Choroid plexus epithelial cell (primary cell): ENCODE measurements at regions not wholly inside any gene's neighbourhood (a gene's known extent, or its start where the extent isn't known, plus 50 kb on each side); places are given as distances from the start of the nearest gene placed in this dataset.
A peak's percentile ranks its signal among the peaks of the same experiment; 100 is the strongest.
"Not testable (repeated sequence)": the region's sequence is repeated elsewhere in the genome, so short reads cannot be mapped to it uniquely, and the experiment has no call there.

Experiments used
- DNase-seq: peaks from one replicate; pipeline ENCODE4 v3.0.0-alpha.2; 2010; ENCODE audit warnings: low read depth
- H3K4me3 ChIP-seq: 2 replicates; pipeline ENCODE4 v1.5.1; 2011; ENCODE audit warnings: low read depth, mild to moderate bottlenecking, control low read depth, low read length, moderate library complexity
- CTCF ChIP-seq: conservative IDR thresholded peaks from 2 replicates; pipeline ENCODE4 v1.5.1; 2011; ENCODE audit warnings: low read depth, mild to moderate bottlenecking, control low read depth, inconsistent platforms, low read length, moderate library complexity

DNA sequence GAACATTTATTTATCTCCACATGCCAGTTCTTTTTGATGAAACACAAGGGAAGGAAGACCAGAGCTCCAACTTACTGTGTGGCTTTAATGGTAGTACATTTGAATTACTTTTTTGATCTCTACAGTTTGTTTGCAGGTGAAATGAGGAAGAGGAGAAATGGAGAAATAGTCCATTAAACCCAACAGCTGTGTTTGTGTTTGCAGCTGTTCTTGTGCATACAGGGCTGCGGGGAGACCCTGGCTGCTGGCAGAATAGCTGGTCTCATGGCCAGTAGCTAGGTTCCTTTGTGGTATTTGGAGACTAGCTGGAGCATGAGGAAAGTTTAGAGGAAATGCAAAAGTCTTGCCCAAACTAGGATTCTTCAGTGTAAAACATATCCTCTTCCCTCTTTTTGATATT lies 374.8 kb downstream of the GPAT3 start:
- DNase-seq = no peak
- no peak for TF ChIP-seq CTCF
- H3K4me3 ChIP-seq = no peak overlapping the region

DNA sequence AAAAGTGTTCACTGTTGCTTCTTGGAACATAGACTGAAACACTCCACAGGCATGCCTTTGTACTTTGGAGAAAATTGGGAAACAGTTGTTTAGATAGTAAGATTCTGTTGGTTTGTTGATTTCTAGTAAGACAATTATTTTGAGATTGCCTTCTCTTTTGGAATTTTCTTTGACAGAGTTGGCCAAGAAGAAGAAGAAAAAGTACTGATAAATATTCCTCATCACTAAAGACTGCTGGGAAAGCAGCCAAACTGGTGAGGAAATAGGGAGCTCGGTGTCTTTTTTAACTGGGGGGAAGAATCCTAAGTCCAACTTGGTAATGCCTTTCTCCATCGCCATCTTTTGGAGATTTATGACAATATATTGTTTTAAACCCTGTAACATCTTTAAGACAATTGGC lies 370.7 kb downstream of the GPAT3 start:
- H3K4me3 ChIP-seq = no peak overlapping the region
- peak; percentile 62 for DNase-seq
- no peak for TF ChIP-seq CTCF

DNA sequence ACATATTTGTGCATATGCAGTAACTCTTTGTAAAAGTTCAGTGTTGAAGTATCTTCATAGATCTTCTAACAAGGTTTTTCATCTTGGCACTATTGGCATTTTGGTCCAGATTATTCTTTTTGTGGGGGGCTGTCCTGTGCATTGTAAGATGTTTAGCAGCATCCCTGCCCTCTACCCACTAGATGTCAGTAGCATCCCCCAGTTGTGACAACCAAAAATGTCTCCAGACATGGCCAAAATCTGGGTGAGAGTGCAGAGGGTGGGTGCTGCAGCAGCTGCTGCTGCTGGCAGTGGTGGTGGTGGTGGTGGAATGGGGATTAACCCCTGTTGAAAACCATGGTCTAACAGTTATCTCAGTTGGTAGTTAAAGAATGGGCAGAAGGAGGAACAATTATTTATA lies 370.0 kb downstream of the GPAT3 start:
- no peak overlapping the region for H3K4me3 ChIP-seq
- TF ChIP-seq CTCF = peak; percentile 31
- no peak for DNase-seq

DNA sequence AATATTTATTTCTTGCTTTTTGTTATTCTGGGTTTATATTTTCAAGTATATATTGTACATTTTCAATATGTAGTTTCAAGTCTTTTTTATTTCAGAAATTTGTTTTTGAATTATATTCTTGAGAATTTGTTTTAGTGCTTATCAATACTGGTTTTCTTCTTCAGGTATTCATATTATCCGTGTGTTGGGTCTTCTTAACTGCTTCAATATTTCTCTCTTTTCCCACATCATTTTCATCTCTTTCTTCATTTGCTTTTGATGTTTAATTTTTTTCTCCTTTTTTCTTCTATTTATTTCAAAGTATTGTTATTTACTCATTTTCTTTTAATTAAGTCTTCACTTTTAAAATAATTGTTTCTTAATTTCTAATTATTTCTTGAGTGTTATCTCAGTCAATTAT lies 367.8 kb downstream of the GPAT3 start:
- not testable (repeated sequence) for DNase-seq, H3K4me3 ChIP-seq

DNA sequence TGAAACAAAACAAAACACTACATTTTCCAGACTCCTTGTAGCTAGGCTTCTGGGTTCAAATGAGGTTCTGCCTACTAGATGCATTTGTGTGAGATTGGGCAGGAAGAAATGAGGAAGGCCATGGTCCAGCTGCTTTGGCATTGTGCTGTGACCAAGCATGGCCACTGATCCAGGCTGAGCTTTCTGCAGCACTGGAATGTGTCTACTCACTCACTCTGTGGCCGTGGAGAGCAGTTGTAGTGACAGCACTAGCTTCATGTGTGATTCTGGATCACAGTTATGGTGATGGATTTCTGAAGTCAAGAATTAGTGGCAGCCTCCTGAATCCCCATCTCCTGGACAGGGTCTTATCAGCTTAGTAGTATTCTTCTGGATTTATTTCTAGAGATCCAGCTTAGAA lies 358.9 kb downstream of the GPAT3 start:
- H3K4me3 ChIP-seq = no peak overlapping the region
- DNase-seq = no peak
- TF ChIP-seq CTCF = no peak

DNA sequence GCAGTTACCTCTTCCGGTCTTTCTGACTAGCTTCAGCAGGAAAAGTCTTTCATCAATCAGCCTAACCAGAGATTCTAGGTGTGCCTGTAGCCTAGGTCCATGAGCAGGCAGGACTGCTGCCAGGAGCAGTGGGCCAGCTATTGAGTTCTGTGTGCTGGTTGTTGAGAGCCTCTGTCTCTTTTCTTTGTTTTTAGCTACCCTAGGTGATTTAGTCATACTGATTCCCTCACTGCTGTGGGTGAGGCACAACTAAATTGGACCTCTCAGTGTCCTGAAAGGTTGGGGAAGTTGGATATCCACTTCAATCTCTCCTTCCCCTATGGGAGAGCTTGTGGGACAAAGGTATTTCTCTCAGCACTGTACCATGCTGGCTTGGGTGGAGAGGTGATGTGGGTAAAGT lies 354.9 kb downstream of the GPAT3 start:
- no peak for TF ChIP-seq CTCF

GRCh38 chr4:83890231-83890630 lies 354.3 kb downstream of the GPAT3 start:
- no peak overlapping the region for H3K4me3 ChIP-seq
- DNase-seq = peak; percentile 70
- no peak for TF ChIP-seq CTCF

More for the DNA sequence above, 354.9 kb downstream of the GPAT3 start:
- peak; percentile 8 for DNase-seq
- H3K4me3 ChIP-seq = no peak overlapping the region

DNA sequence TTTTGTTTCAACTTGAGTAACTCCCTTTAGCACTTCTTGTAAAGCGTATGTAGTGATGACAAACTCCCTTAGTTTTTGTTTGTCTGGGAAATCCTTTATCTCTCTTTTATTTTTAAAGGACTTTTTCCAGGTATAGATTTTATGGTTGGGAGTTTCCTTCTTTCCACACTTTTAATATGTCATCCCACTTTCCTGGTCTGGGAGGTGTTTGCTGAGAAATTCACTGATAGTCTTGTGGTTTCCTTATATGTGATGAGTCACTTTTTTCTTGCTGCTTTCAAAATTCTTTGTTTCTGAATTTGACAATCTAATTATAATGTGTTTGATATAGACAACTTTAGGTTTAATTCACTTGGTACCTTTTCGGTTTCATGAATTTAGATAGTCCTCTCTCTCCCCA lies 353.9 kb downstream of the GPAT3 start:
- peak; percentile 62 for DNase-seq
- H3K4me3 ChIP-seq = no peak overlapping the region
- no peak for TF ChIP-seq CTCF
